ENCODE measurements at regions not wholly inside any gene's neighbourhood (a gene's known extent, or its start where the extent isn't known, plus 50 kb on each side); places are given as distances from the start of the nearest gene placed in this dataset.

DNA sequence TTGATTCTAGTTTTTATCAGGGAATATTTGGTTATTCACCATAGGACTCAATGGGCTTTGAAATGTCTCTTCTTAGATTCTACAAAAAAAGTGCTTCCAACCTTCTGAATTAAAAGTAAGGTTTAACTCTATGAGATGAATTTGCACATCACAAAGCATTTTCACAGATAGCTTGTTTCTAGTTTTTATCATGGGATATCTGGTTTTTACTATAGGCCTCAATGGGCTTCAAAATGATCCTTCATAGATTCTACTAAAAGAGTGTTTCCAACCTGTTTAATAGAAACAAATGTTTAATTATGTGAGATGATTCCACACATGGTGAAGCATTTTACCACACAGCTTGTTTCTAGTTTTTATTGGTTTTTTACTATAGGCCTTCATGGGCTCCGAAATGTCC is 560.7 kb downstream of the KCNJ18 start:
- TF ChIP-seq, protein P1, sequence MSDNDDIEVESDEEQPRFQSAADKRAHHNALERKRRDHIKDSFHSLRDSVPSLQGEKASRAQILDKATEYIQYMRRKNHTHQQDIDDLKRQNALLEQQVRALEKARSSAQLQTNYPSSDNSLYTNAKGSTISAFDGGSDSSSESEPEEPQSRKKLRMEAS (CRISPR knock-in tag; IDR thresholded peaks at IDR 0.05) = no peak
- no peak for TF ChIP-seq FOXJ3 (CRISPR knock-in tag; IDR thresholded peaks at IDR 0.05; ENCODE audit: borderline replicate concordance)
- no peak for TF ChIP-seq CREM (CRISPR knock-in tag; IDR thresholded peaks at IDR 0.05)
- TF ChIP-seq ETV6 (CRISPR knock-in tag; IDR thresholded peaks at IDR 0.05) = no peak

Data from WTC11 (cell line).